Mesendoderm (in vitro differentiated cells): ENCODE measurements at regions not wholly inside any gene's neighbourhood (a gene's known extent, or its start where the extent isn't known, plus 50 kb on each side); places are given as distances from the start of the nearest gene placed in this dataset.
"Not testable (repeated sequence)": the region's sequence is repeated elsewhere in the genome, so short reads cannot be mapped to it uniquely, and the experiment has no call there.

ENCODE experiments used
- DNase-seq: peaks from one replicate; pipeline ENCODE4 v3.0.0; 2013
- H2AK5ac ChIP-seq: 2 replicates; pipeline ENCODE4 v1.6.1; 2013; ENCODE audit warnings: low read length, inconsistent platforms
- H2BK120ac ChIP-seq: 2 replicates; pipeline ENCODE4 v1.6.1; 2013; ENCODE audit warnings: low read depth, mild to moderate bottlenecking, low read length, moderate library complexity, mixed read lengths
- H2BK15ac ChIP-seq: replicated peaks from 2 replicates; pipeline ENCODE4 v1.6.1; 2013; ENCODE audit warnings: low read depth, mild to moderate bottlenecking, moderate library complexity
- H2BK5ac ChIP-seq: 2 replicates; pipeline ENCODE4 v1.6.1; 2013; ENCODE audit warnings: low read length, inconsistent platforms
- H3K18ac ChIP-seq: 2 replicates; pipeline ENCODE4 v1.6.1; 2013; ENCODE audit warnings: mild to moderate bottlenecking, low read length, mixed read lengths
- H3K23ac ChIP-seq: one replicate; pipeline ENCODE4 v1.6.1; 2013; ENCODE audit warnings: low read length
- H3K27ac ChIP-seq: 2 replicates; pipeline ENCODE4 v1.5.1; 2013; ENCODE audit warnings: low read depth, mild to moderate bottlenecking, inconsistent platforms, low read length, moderate library complexity
- H3K27me3 ChIP-seq: 2 replicates; pipeline ENCODE4 v1.6.1; 2013; ENCODE audit warnings: low read length, control low read depth, mild to moderate bottlenecking, inconsistent platforms; ENCODE audit not compliant: insufficient read depth, poor library complexity
- H3K36me3 ChIP-seq: 2 replicates; pipeline ENCODE4 v1.6.1; 2013; ENCODE audit warnings: low read length, inconsistent platforms; ENCODE audit not compliant: control insufficient read depth, insufficient read depth
- H3K4ac ChIP-seq: one replicate; pipeline ENCODE4 v1.6.1; 2013; ENCODE audit warnings: low read depth, mild to moderate bottlenecking, low read length, moderate library complexity
- H3K4me1 ChIP-seq: 2 replicates; pipeline ENCODE4 v1.6.1; 2013; ENCODE audit warnings: low read depth, low read length, inconsistent platforms; ENCODE audit not compliant: control insufficient read depth
- H3K4me2 ChIP-seq: 2 replicates; pipeline ENCODE4 v1.6.1; 2013; ENCODE audit warnings: low read length
- H3K4me3 ChIP-seq: 2 replicates; pipeline ENCODE4 v1.5.1; 2013; ENCODE audit warnings: mild to moderate bottlenecking, low read length
- H3K56ac ChIP-seq: one replicate; pipeline ENCODE4 v1.6.1; 2013; ENCODE audit warnings: low read length
- H3K79me1 ChIP-seq: 2 replicates; pipeline ENCODE4 v1.6.1; 2013; ENCODE audit warnings: low read length, inconsistent platforms
- H3K79me2 ChIP-seq: 2 replicates; pipeline ENCODE4 v1.6.1; 2013; ENCODE audit warnings: mild to moderate bottlenecking, low read length; ENCODE audit not compliant: control insufficient read depth, insufficient read depth
- H3K9ac ChIP-seq: 2 replicates; pipeline ENCODE4 v1.6.1; 2013; ENCODE audit warnings: low read length, inconsistent platforms
- H4K5ac ChIP-seq: one replicate; pipeline ENCODE4 v1.6.1; 2013; ENCODE audit warnings: low read length
- H4K8ac ChIP-seq: one replicate; pipeline ENCODE4 v1.6.1; 2013; ENCODE audit warnings: low read depth, mild to moderate bottlenecking, control low read depth, low read length, moderate library complexity
- WGBS: extraction: QIAGEN DNeasy Blood & Tissue Kit; methylation state at CpG from one replicate; pipeline ENCODE4 v1.1.7; 2013; ENCODE audit warnings: low lambda C conversion rate, missing lambda C conversion rate; ENCODE audit not compliant: insufficient coverage; ENCODE audit errors: extremely low coverage; 5-methylcytosine and 5-hydroxymethylcytosine counted together

DNA sequence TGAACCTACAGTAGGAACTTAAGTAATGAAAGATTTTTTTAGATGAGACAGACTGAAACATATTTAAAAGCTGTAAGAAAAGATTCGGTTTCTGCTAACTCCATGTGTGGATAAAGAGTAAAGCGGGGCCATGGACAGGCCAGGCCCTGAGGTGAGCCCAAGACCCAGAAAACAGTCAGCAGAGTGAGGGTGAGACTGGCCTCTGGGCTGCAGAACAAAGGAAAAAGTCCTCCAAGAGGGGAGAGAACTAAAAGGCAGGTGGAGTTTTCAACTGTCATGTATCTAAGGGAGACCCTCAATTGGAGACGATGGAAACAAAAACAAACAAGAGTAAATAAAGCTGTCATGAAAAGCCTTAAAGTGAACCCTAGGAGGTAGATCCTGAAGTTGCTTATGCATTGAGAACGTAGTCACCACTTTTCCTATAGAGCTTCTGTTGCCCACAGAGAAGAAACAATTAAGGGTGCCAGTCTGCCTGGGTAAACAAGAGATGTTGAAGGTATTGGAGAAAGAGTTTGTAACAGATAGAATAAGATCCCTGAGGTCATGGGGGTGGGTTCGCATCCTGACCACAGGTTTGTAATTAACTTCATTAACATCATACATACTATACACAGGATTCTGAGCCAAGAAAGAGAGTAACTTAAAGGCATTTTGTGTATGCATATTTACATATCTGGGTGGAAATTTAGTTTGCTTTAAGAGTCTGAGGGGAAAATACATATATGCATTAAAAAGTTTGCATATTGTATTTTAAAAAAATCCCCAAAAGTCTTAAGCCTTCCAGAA lies 268.7 kb upstream of the PDE3A start:
- DNase-seq, result peak; percentile 40

GRCh38 chr12:20101046-20101445 lies 267.3 kb upstream of the PDE3A start:
- Histone ChIP-seq H3K79me2 (no peaks in the 10 kb centered on the region), H2BK5ac (no peak overlapping the region), H3K4ac (no peak overlapping the region), H3K18ac (no peak overlapping the region), H2BK120ac (no peak overlapping the region), H4K5ac (no peak overlapping the region), H3K4me3 (no peak overlapping the region), H4K8ac (no peak overlapping the region), H3K23ac (no peak overlapping the region), H3K36me3 (no peaks in the 10 kb centered on the region), H2AK5ac (no peak overlapping the region), H2BK15ac (no peak overlapping the region), H3K79me1 (no peaks in the 10 kb centered on the region), H3K4me1 (no peaks in the 10 kb centered on the region), H3K27ac (no peak overlapping the region), H3K9ac (no peak overlapping the region), H3K27me3 (no peaks in the 10 kb centered on the region), H3K56ac (no peak overlapping the region), H3K4me2 (no peak overlapping the region)
- WGBS, result no CpG with 5 or more reads among the region's 5 CpGs
- no peak for DNase-seq

More for the DNA sequence above, 268.7 kb upstream of the PDE3A start:
- no peak overlapping the region for H4K8ac ChIP-seq
- no peak overlapping the region for H4K5ac ChIP-seq
- no peak overlapping the region for H2BK120ac ChIP-seq
- H3K4ac ChIP-seq, result no peak overlapping the region
- no peak overlapping the region for H3K23ac ChIP-seq
- no peaks in the 10 kb centered on the region for H3K27me3 ChIP-seq
- no peaks in the 10 kb centered on the region for H3K4me1 ChIP-seq
- no peak overlapping the region for H3K18ac ChIP-seq
- H3K79me1 ChIP-seq, result no peaks in the 10 kb centered on the region
- no peak overlapping the region for H3K4me2 ChIP-seq
- no peak overlapping the region for H2AK5ac ChIP-seq
- no peaks in the 10 kb centered on the region for H3K79me2 ChIP-seq
- H3K9ac ChIP-seq, result no peak overlapping the region
- WGBS, result no CpG with 5 or more reads among the region's 5 CpGs
- H2BK5ac ChIP-seq, result no peak overlapping the region
- no peaks in the 10 kb centered on the region for H3K36me3 ChIP-seq
- H3K4me3 ChIP-seq, result no peak overlapping the region
- H3K27ac ChIP-seq, result no peak overlapping the region
- no peak overlapping the region for H3K56ac ChIP-seq
- no peak overlapping the region for H2BK15ac ChIP-seq

GRCh38 chr12:20105943-20106342 lies 262.4 kb upstream of the PDE3A start:
- no peak overlapping the region for H3K23ac ChIP-seq
- no peaks in the 10 kb centered on the region for H3K79me2 ChIP-seq
- H2BK120ac ChIP-seq, result no peak overlapping the region
- H3K4ac ChIP-seq, result no peak overlapping the region
- H2BK5ac ChIP-seq, result no peak overlapping the region
- DNase-seq, result no peak
- no peak overlapping the region for H3K4me3 ChIP-seq
- H4K5ac ChIP-seq, result no peak overlapping the region
- H2BK15ac ChIP-seq, result no peak overlapping the region
- no peak overlapping the region for H4K8ac ChIP-seq
- no peak overlapping the region for H2AK5ac ChIP-seq
- no peaks in the 10 kb centered on the region for H3K4me1 ChIP-seq
- H3K27me3 ChIP-seq, result no peaks in the 10 kb centered on the region
- H3K9ac ChIP-seq, result no peak overlapping the region
- H3K36me3 ChIP-seq, result no peaks in the 10 kb centered on the region
- no peak overlapping the region for H3K18ac ChIP-seq
- no peak overlapping the region for H3K4me2 ChIP-seq
- H3K56ac ChIP-seq, result no peak overlapping the region
- H3K27ac ChIP-seq, result no peak overlapping the region
- no peaks in the 10 kb centered on the region for H3K79me1 ChIP-seq

DNA sequence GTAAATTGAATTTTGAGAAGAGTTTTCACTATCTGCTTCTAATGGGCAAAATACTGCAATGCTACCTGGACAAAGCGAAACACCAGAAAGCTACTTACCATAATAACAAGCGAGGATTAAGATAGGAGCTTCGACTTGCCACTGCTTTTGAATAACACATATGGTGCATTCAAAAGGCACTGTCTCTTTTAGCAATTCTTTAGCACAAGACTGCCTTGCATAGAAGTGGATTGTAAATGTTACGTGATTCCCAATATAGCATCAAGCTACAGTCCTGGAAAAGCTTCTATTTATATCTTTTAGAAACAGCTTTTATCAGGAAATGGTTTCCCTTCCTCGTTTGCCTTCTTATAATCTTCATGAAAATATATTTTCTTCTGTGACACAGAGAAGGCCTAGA lies 258.7 kb upstream of the PDE3A start:
- Histone ChIP-seq H4K5ac (no peak overlapping the region), H3K18ac (no peak overlapping the region), H4K8ac (no peak overlapping the region), H3K79me1 (no peaks in the 10 kb centered on the region), H2BK15ac (no peak overlapping the region), H3K27ac (no peak overlapping the region), H3K4me3 (no peak overlapping the region), H3K9ac (no peak overlapping the region), H3K36me3 (no peaks in the 10 kb centered on the region), H3K56ac (no peak overlapping the region), H3K4me1 (no peaks in the 10 kb centered on the region), H2BK5ac (no peak overlapping the region), H3K27me3 (no peaks in the 10 kb centered on the region), H3K4me2 (no peak overlapping the region), H2AK5ac (no peak overlapping the region), H2BK120ac (no peak overlapping the region), H3K79me2 (no peaks in the 10 kb centered on the region), H3K4ac (no peak overlapping the region), H3K23ac (no peak overlapping the region)
- WGBS, result no CpG with 5 or more reads among the region's 5 CpGs
- DNase-seq, result no peak

- not testable (repeated sequence) for H3K4ac ChIP-seq, H3K27ac ChIP-seq, H2BK15ac ChIP-seq, H4K5ac ChIP-seq, H3K4me2 ChIP-seq, H3K56ac ChIP-seq, DNase-seq, H3K79me1 ChIP-seq, H3K79me2 ChIP-seq, H4K8ac ChIP-seq, H3K18ac ChIP-seq, H3K4me3 ChIP-seq, H3K36me3 ChIP-seq, H2BK5ac ChIP-seq, H3K27me3 ChIP-seq, H3K4me1 ChIP-seq, H2AK5ac ChIP-seq, H3K23ac ChIP-seq, H3K9ac ChIP-seq, H2BK120ac ChIP-seq
- WGBS, result no CpG with 5 or more reads among the region's 25 CpGs
Observed at GRCh38 chr12:20115371-20115770, 253.0 kb upstream of the PDE3A start.
